Tibial nerve (tissue), 3 donors: ENCODE measurements at regions not wholly inside any gene's neighbourhood (a gene's known extent, or its start where the extent isn't known, plus 50 kb on each side); places are given as distances from the start of the nearest gene placed in this dataset.

Experiments
- CTCF ChIP-seq, 5 experiments: fragments of 200-600 bp in 3 of 5; fragments of 450-650 bp in 2 of 5; sonication (generic) in 3 of 5; IDR thresholded peaks; one replicate each; pipeline ENCODE4 v1.5.1; 2016 to 2019; ENCODE audit warnings: antibody characterized with exemption in 5 of 5, mild to moderate bottlenecking in 3 of 5, moderate library complexity in 2 of 5
- POLR2A ChIP-seq, 2 donors: fragments of 450-650 bp; IDR thresholded peaks; one replicate each; pipeline ENCODE4 v1.6.1; 2017; ENCODE audit warnings: antibody characterized with exemption in 2 of 2, mild to moderate bottlenecking in 2 of 2, moderate library complexity in 2 of 2

DNA sequence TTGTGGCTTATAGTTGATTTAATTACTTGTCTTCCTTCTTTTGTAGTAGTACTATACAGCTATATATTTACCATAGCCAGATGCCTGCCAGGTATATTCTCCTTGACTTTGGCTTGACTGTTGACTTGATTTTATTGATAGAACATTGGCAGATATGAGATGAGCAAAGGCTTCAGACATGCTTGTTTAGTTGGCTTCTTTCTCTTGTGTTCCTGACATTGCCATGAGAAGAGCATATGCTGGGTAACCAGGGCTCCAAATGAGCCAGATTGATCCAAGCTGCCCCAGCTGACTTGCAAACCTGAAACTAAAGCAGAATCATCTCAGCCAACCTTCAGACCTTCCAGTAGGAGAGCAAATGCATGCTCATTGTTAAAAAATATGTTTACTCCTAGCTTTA, 508.1 kb upstream of the BTBD3 start:
- no peak for TF ChIP-seq CTCF (IDR thresholded peaks at IDR 0.05)
- no peak for TF ChIP-seq POLR2A (IDR thresholded peaks at IDR 0.05)
